ENCODE measurements at regions not wholly inside any gene's neighbourhood (a gene's known extent, or its start where the extent isn't known, plus 50 kb on each side); places are given as distances from the start of the nearest gene placed in this dataset.
A peak's percentile ranks its signal among the peaks of the same experiment; 100 is the strongest.

GRCh38 chr5:38714240-38714639, 131.6 kb upstream of the OSMR start:
- no peaks in the 10 kb centered on the region for H3K27me3 ChIP-seq (ENCODE audit: low read depth)
- no peak overlapping the region for H3K4me3 ChIP-seq
- peak overlapping the region; percentile 66 for H3K27ac ChIP-seq (replicated peaks)
- H3K9me3 ChIP-seq (replicated peaks): no peaks in the 10 kb centered on the region
- intact Hi-C loops (cut with micrococcal nuclease): no loop called here
- H3K4me1 ChIP-seq: peaks cover 20% of the 10 kb centered on the region
- DNase-seq: no peak
- no peaks in the 10 kb centered on the region for H3K36me3 ChIP-seq
- TF ChIP-seq CTCF (IDR thresholded peaks at IDR 0.05; ENCODE audit: borderline replicate concordance): no peak

- Histone ChIP-seq H3K36me3 (no peaks in the 10 kb centered on the region), H3K4me3 (no peak overlapping the region), H3K4me1 (peaks cover 20% of the 10 kb centered on the region), H3K27ac (replicated peaks) (peak overlapping the region; percentile 66), H3K27me3 (ENCODE audit: low read depth) (no peaks in the 10 kb centered on the region), H3K9me3 (replicated peaks) (no peaks in the 10 kb centered on the region)
- intact Hi-C loops (cut with micrococcal nuclease): no loop called here
- no peak for DNase-seq
- TF ChIP-seq CTCF (IDR thresholded peaks at IDR 0.05; ENCODE audit: borderline replicate concordance): no peak
These were observed 131.0 kb upstream of the OSMR start for GRCh38 chr5:38714703-38715355.

GRCh38 chr5:38715696-38716095, 130.1 kb upstream of the OSMR start:
- no peak for DNase-seq
- no peaks in the 10 kb centered on the region for H3K9me3 ChIP-seq (replicated peaks)
- H3K27me3 ChIP-seq (ENCODE audit: low read depth): no peaks in the 10 kb centered on the region
- intact Hi-C loops (cut with micrococcal nuclease): no loop called here
- H3K36me3 ChIP-seq: no peaks in the 10 kb centered on the region
- no peak overlapping the region for H3K4me3 ChIP-seq
- TF ChIP-seq CTCF (IDR thresholded peaks at IDR 0.05; ENCODE audit: borderline replicate concordance): no peak
- H3K27ac ChIP-seq (replicated peaks): peak overlapping the region; percentile 8
- H3K4me1 ChIP-seq: peaks cover 21% of the 10 kb centered on the region

GRCh38 chr5:38716516-38716915, 129.3 kb upstream of the OSMR start:
- H3K27ac ChIP-seq (replicated peaks): no peak overlapping the region
- H3K4me1 ChIP-seq: peaks cover 21% of the 10 kb centered on the region
- H3K9me3 ChIP-seq (replicated peaks): no peaks in the 10 kb centered on the region
- no peak overlapping the region for H3K4me3 ChIP-seq
- no peak for TF ChIP-seq CTCF (IDR thresholded peaks at IDR 0.05; ENCODE audit: borderline replicate concordance)
- no peaks in the 10 kb centered on the region for H3K27me3 ChIP-seq (ENCODE audit: low read depth)
- no peaks in the 10 kb centered on the region for H3K36me3 ChIP-seq
- intact Hi-C loops (cut with micrococcal nuclease): no loop called here
- no peak for DNase-seq

- peaks cover 21% of the 10 kb centered on the region for H3K4me1 ChIP-seq
- no peak for TF ChIP-seq CTCF (IDR thresholded peaks at IDR 0.05; ENCODE audit: borderline replicate concordance)
- peak overlapping the region; percentile 11 for H3K4me3 ChIP-seq
- H3K36me3 ChIP-seq: no peaks in the 10 kb centered on the region
- H3K27ac ChIP-seq (replicated peaks): peak overlapping the region; percentile 73
- no peaks in the 10 kb centered on the region for H3K27me3 ChIP-seq (ENCODE audit: low read depth)
- DNase-seq: no peak
- intact Hi-C loops (cut with micrococcal nuclease): no loop called here
- H3K9me3 ChIP-seq (replicated peaks): no peaks in the 10 kb centered on the region
These were observed 126.9 kb upstream of the OSMR start for GRCh38 chr5:38718771-38719391.

Data from left ventricle myocardium inferior (tissue), 1 donor.